Smooth muscle cell (in vitro differentiated cells): ENCODE measurements at regions not wholly inside any gene's neighbourhood (a gene's known extent, or its start where the extent isn't known, plus 50 kb on each side); places are given as distances from the start of the nearest gene placed in this dataset.

Source experiments
- DNase-seq: peaks from one replicate; lab custom pipeline; 2025; ENCODE audit not compliant: unreplicated experiment; lab: John Stamatoyannopoulos, UW
- H2AFZ ChIP-seq: fragments of 200-600 bp; sonication (generic); 2 replicates; pipeline ENCODE4 v1.6.0; 2016; ENCODE audit warnings: antibody characterized with exemption, low read depth, mild to moderate bottlenecking
- H3F3A ChIP-seq: fragments of 200-600 bp; sonication (generic); 2 replicates; pipeline ENCODE4 v1.6.0; 2017; ENCODE audit warnings: antibody characterized with exemption, low read depth
- H3K27ac ChIP-seq: fragments of 200-600 bp; sonication (generic); 2 replicates; pipeline ENCODE4 v1.5.1; 2016; ENCODE audit warnings: low read depth, mild to moderate bottlenecking
- H3K27me3 ChIP-seq: fragments of 200-600 bp; sonication (generic); 2 replicates; pipeline ENCODE4 v1.6.1; 2016; ENCODE audit warnings: low read depth, mild to moderate bottlenecking
- H3K36me3 ChIP-seq: fragments of 200-600 bp; sonication (generic); 2 replicates; pipeline ENCODE4 v1.5.1; 2016; ENCODE audit warnings: low read depth
- H3K4me1 ChIP-seq: fragments of 200-600 bp; sonication (generic); 2 replicates; pipeline ENCODE4 v1.5.1; 2016; ENCODE audit warnings: low read depth
- H3K4me2 ChIP-seq: fragments of 200-600 bp; sonication (generic); 2 replicates; pipeline ENCODE4 v1.6.0; 2016; ENCODE audit warnings: mild to moderate bottlenecking
- H3K4me3 ChIP-seq: fragments of 200-600 bp; sonication (generic); 2 replicates; pipeline ENCODE4 v1.5.1; 2016; ENCODE audit warnings: mild to moderate bottlenecking
- H3K79me2 ChIP-seq: fragments of 200-600 bp; sonication (generic); 2 replicates; pipeline ENCODE4 v1.6.0; 2016; ENCODE audit warnings: low read depth, mild to moderate bottlenecking
- H3K9ac ChIP-seq: fragments of 200-600 bp; sonication (generic); 2 replicates; pipeline ENCODE4 v1.6.0; 2016; ENCODE audit warnings: low read depth
- H3K9me3 ChIP-seq: fragments of 200-600 bp; sonication (generic); replicated peaks from 2 replicates; pipeline ENCODE4 v1.5.1; 2016; ENCODE audit warnings: low read depth
- H4K20me1 ChIP-seq: fragments of 200-600 bp; sonication (generic); 2 replicates; pipeline ENCODE4 v1.6.0; 2016; ENCODE audit warnings: low read depth
- CTCF ChIP-seq: fragments of 200-600 bp; sonication (generic); IDR thresholded peaks from 2 replicates; pipeline ENCODE4 v1.5.1; 2017; ENCODE audit warnings: borderline replicate concordance, mild to moderate bottlenecking, antibody characterized with exemption; ENCODE audit not compliant: insufficient read depth, poor library complexity, severe bottlenecking
- WGBS: methylation state at CpG from one replicate; pipeline ENCODE4 v1.1.7; 2016; ENCODE audit warnings: low lambda C conversion rate; 5-methylcytosine and 5-hydroxymethylcytosine counted together

- Histone ChIP-seq H4K20me1 (no peaks in the 10 kb centered on the region), H3K4me3 (no peak overlapping the region), H3K36me3 (no peaks in the 10 kb centered on the region), H3K4me2 (peak overlapping the region; percentile 32), H3K9me3 (no peaks in the 10 kb centered on the region), H3K79me2 (no peaks in the 10 kb centered on the region), H3F3A (no peaks in the 10 kb centered on the region), H2AFZ (no peak overlapping the region), H3K4me1 (no peaks in the 10 kb centered on the region), H3K27me3 (no peaks in the 10 kb centered on the region), H3K27ac (no peak overlapping the region), H3K9ac (no peak overlapping the region)
- no peak for DNase-seq
- no peak for TF ChIP-seq CTCF
- 54% methylated on average over 5 of the region's 5 CpGs for WGBS
Observed at GRCh38 chr18:73283788-73284187, 416.0 kb upstream of the NETO1 start.

- Histone ChIP-seq H3K9me3 (no peaks in the 10 kb centered on the region), H3K4me3 (no peak overlapping the region), H3K4me1 (no peaks in the 10 kb centered on the region), H3K27me3 (no peaks in the 10 kb centered on the region), H3F3A (no peaks in the 10 kb centered on the region), H3K36me3 (no peaks in the 10 kb centered on the region), H2AFZ (no peak overlapping the region), H3K27ac (no peak overlapping the region), H3K79me2 (no peaks in the 10 kb centered on the region), H3K9ac (no peak overlapping the region), H4K20me1 (no peaks in the 10 kb centered on the region), H3K4me2 (no peak overlapping the region)
- WGBS, result 95% methylated on average over 2 of the region's 2 CpGs
- no peak for TF ChIP-seq CTCF
- no peak for DNase-seq
Observed at GRCh38 chr18:73283032-73283431, 415.2 kb upstream of the NETO1 start.

GRCh38 chr18:73279498-73279897, 411.7 kb upstream of the NETO1 start:
- Histone ChIP-seq H3K9me3 (no peaks in the 10 kb centered on the region), H3K9ac (no peak overlapping the region), H3K36me3 (no peaks in the 10 kb centered on the region), H3K4me2 (no peak overlapping the region), H3K4me1 (no peaks in the 10 kb centered on the region), H3K27me3 (no peaks in the 10 kb centered on the region), H4K20me1 (no peaks in the 10 kb centered on the region), H3K4me3 (no peak overlapping the region), H3K79me2 (no peaks in the 10 kb centered on the region), H3K27ac (no peak overlapping the region), H2AFZ (no peak overlapping the region), H3F3A (no peaks in the 10 kb centered on the region)
- TF ChIP-seq CTCF, result no peak
- no peak for DNase-seq
- 94% methylated on average over 11 of the region's 11 CpGs for WGBS

- no peak for TF ChIP-seq CTCF
- no peaks in the 10 kb centered on the region for H4K20me1 ChIP-seq
- no peak overlapping the region for H3K27ac ChIP-seq
- H3K27me3 ChIP-seq, result no peaks in the 10 kb centered on the region
- no peak overlapping the region for H3K4me3 ChIP-seq
- H2AFZ ChIP-seq, result no peak overlapping the region
- 87% methylated on average over 9 of the region's 9 CpGs for WGBS
- no peaks in the 10 kb centered on the region for H3K9me3 ChIP-seq
- H3K79me2 ChIP-seq, result no peaks in the 10 kb centered on the region
- no peak for DNase-seq
- no peak overlapping the region for H3K9ac ChIP-seq
- H3K4me1 ChIP-seq, result no peaks in the 10 kb centered on the region
- no peaks in the 10 kb centered on the region for H3F3A ChIP-seq
- H3K36me3 ChIP-seq, result no peaks in the 10 kb centered on the region
- no peak overlapping the region for H3K4me2 ChIP-seq
Observed at GRCh38 chr18:73274812-73275621, 407.2 kb upstream of the NETO1 start.
